Astrocyte of the hippocampus (primary cell): ENCODE measurements at regions not wholly inside any gene's neighbourhood (a gene's known extent, or its start where the extent isn't known, plus 50 kb on each side); places are given as distances from the start of the nearest gene placed in this dataset.

Experiments used
- DNase-seq: peaks from one replicate; pipeline ENCODE4 v3.0.0; 2011; ENCODE audit warnings: low read depth, low spot score

- no peak for DNase-seq
Observed at GRCh38 chr6:3643921-3644738, 107.4 kb downstream of the PXDC1 start.

DNA sequence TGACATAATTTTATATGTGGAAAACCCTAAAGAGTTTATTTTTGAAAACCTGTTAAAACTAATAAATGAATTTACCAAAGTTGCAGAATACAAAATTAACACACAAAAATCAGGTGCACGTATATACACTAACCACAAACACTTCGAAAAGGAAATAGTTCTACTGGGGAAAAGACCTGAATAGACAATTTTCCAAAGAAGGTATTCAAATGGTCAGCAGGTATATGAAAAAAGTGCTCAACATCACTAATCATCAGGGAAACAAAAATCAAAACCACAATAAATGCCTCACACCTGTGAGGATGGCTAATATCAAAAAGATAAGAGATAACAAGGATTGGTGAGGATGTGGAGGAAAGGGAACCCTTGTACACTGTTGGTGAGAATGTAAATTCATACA is 110.6 kb downstream of the PXDC1 start:
- no peak for DNase-seq

DNA sequence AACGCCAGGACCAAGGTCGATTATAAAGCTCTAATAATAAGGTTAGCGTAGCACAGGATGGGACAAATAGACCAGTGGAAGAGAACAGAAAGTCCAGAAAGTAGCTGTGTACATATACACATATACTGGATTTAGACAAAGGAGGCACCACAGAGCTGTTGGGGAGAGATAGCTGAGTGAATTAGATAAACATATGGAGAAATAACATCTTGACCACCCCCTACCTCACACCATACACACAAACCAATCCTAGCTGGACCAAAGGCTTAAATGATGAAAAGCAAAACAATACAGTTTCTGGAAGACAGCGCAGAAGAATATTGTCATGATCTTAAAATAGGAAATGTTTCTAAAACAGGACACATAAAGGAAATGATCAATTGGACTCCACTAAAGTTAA is 112.9 kb downstream of the PXDC1 start:
- DNase-seq, result no peak

DNA sequence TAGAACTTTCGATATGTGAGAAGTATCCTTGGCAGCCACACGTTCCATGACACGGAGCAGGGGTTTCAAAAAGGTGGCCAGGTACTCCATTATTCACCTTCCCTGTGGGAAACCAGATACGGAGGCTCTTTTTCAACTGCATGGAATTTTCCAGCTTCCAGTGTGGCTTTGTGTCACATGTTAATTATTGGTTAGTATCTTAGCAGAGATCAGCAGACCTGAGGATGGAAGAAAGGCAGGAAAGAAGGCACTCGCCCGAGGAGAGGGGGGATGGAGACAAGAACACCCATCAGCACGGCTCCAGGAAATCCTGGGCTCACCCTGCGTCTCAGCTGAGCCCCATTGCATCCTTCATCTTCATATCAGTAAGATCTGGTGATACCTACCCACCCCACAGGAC is 115.5 kb downstream of the PXDC1 start:
- no peak for DNase-seq

DNA sequence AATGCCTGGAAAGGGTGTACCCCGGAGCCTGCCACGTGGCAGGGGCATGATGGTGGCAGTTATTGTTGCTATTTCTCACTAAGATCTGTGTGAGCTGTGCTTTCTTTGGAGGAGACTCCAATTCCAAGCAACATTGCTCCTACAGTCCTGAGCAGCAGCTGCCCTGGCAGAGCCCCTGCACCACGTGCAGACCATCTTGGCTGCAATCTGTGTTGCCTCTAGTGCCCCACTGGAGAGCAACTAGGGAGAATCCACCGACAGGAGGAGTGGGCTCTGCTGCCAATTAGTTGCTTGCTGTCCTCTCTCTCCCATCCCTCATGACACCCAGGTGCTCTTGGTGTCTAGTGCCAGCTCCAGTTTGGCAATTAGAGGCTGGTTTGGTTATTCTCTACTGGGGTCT is 116.0 kb downstream of the PXDC1 start:
- DNase-seq, result no peak

DNA sequence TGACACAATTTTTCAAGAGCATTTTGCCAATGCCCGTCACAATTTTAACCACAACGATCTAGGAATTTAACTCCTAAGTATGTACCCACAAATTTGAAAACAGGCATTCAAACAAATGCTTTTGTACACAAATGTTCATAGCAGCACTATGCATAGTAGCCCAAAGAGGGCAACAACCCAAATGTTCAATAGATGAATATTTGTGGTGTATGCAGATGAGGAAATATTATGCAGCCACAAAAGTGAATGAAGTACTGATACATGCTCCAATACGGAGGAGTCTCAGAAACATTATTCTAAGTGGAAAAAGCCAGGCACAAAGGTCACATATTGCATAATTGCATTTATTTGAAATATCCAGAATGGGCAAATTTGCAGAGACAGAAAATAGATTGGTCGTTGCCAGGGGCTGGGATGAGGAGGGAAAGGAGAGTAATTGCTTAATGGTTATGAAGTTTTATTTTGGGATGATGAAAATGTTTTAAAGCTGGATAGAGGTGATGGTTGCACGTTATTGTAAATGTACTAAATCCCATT is 117.2 kb downstream of the PXDC1 start:
- DNase-seq, result no peak

GRCh38 chr6:3633711-3634110 is 117.8 kb downstream of the PXDC1 start:
- DNase-seq, result no peak

DNA sequence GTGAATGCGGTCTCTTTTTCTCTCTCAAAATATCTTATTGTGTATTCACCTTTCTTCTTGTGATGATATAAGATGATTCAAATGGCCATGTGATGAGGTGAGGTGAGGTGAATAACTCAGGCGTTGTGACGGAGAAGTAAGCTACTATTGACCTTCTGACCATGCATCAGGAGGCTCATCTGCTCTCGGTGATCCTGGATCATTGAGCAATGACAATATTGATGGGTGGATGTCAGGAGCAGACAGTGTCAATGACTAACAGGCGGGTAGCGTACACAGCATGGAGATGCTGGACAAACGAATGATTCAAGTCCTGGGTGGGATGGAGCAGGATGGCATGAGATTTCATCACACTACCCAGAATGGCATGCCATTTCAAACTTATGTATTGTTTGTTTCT is 119.6 kb downstream of the PXDC1 start:
- no peak for DNase-seq

DNA sequence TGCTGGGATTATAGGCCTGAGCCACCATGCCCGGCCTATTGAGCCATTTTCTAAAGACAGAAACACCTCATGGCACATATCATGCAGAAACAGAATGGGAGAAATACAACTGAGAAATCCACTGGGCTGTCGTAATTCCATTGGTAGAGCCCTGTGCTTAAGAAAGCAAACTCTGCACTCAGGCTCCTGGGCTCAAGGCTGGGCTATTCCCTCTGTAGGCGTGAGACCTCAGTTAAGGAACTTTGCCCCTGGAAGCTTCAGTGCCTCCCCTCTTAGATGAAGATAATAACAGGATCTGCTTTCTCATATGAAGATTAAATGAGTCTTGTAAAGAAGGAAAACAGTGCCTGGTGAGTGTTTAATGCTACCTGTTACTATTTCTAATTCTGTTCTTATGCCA is 120.3 kb downstream of the PXDC1 start:
- no peak for DNase-seq

- no peak for DNase-seq
Observed at GRCh38 chr6:3630258-3630835, 121.2 kb downstream of the PXDC1 start.

DNA sequence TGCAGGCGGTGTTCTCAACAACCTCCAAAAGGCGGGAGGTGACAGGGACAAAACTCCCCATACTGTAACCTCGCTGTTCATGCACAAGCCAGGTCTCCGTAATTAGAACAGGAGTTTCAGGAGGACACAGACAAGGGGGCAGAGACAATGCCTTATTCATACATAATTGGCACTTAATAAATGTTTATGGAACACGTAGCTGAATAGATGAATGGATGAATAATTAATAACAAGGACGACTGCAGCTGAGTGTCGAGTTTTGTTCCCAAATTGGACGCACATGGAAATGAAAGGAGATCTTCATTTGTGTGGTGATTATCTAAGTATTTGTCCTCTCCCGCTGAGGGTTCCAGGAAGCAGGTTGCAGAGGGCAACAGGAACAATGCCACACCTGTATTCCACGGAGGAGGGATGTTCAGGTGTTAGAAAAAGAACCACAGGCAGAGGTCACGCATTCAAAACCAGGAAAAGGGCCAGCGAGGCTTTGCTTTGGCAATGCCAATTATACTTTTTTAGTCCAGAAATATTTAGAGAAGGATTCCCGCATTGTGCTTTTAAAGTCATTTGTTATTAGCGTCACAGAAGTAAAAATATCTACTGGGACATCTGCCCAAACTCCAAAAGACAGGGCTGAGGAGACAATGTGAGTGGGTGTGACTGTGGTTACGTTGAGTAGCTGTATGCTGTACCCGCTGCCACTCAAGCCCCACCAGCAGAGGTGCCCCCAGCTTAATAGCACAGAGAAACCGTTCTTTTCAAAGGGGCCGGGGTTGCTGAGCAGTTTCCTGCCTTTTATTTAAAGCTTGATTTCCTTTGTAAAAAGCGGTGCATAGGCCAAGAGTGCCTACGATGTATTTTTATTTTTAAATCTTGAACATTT is 123.3 kb downstream of the PXDC1 start:
- peak; percentile 41 for DNase-seq

DNA sequence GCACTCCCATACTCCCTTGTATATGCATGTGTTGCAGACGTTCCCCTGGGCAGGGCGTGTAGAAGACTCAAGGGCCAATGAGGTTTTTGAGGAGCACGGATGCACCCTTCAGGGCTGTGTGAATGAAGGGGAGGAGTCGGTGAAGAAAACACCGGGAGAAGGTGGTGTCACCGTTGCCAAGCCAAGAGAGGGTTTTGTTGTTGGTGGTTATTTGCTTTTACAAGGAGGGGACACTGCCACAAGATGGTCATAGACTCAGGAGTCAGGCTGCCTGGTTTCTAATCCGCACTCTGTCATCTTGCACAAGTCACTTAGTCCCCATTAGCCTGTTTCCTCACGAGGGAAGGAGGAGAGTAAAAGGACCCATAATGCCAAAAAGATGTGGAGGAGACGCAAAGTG is 124.0 kb downstream of the PXDC1 start:
- DNase-seq, result no peak

DNA sequence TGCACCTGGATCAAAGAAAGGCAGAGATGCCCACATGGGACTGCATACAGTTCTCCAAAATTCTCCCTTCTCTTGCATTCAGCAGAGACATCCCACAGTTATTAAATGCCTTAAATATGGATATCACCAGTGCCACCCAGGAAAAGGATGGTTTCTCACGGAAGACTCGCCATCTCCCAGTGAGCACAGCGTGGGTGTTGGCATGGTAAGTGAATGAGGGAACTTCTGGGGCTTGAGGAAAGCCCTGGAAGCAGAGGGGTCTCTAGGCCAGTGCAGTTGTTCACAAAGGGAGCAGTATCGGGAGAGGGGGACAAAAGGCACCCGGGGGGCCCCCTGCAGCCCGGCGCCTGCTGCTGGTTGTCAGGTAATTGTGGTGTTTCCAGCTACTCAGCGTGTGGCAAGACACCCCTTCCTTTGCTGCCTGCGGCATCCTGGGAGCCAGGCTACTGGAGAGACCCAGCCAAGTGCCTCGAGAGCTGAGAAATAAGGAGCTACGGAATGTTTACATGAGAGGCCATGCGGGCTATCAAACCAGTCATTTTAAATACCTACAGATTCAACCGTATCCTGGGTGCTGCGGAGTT is 125.4 kb downstream of the PXDC1 start:
- DNase-seq, result no peak

DNA sequence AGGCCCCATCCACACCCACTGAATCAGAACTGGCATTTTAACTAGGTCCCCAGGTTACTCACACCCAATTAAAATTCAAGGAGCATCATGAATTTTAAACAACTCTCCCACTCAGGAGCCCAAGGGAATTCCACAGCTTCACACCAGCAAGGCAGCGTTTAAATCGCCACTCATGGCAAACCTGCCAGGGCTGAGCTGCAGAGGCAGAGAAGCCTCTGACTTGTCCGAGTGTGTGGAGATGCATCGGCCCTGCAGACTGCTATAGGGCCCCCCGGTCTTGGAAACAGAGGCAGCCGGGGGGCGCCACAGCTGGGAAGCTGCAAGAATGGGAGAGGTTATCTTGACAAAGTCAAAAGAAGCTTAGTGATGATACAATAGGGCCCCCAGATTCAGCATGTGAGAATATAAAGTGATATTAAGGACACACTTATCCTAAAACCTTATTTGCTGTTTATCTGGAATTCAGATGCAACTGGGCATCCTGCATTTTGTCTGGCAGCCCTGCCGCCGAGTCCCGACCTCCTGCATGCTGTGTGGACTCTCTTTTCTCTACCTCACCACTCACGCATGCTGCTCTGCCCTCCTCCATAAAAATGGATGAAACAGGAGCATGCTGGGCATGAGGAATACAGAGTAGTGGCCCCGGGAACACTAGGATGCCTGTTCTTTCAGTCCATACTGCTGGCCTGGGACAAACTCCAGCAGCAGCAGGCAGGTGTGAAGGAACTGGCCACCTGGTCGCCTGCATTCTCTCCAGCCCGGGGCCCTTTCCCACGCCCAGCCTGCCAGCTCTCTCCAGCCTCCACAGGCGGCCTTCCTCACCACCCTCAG is 126.1 kb downstream of the PXDC1 start:
- DNase-seq, result no peak

DNA sequence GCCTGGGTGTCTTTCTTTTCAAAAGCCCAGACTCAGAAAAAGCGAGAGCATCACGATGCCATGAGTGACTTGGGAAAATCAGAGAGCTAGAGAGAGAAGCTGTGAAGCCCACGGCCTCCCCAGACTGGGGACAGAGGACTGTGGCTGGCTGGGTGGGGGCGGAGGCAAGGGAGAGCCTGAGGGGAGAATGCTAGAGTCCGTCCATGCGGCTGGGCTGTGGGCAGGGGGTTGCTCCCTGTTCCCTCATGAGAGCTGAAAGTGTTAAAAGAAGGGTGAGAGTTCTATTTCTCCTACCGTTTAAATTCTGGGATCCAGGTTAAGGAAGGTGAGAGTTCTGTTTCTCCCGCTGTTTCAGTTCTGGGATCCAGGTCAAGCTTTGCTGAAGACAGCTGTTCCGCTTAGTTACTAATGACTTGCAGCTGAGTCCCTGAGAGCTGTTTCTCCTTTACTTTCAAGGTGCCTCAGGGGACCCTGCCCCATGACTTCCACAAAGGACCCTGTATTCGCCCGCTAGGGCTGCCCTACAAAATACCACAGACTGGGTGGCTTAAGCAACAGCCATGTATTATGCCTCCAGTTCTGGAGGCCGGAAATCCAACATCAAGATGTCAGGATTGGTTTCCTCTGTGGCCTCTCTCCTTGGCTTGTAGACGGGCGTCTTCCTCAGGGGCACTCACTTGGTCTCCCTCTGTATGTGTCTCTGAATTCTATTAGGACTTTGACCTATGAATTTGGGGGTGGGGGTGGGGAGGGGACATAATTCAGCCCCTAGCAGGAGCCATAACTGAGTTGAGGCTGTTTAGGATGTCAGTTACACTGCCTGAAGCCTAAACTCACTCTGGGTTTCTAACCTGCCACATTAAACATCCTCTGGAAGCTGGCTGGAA is 127.0 kb downstream of the PXDC1 start:
- no peak for DNase-seq

- DNase-seq, result no peak
Observed at GRCh38 chr6:3623451-3624249, 127.9 kb downstream of the PXDC1 start.

DNA sequence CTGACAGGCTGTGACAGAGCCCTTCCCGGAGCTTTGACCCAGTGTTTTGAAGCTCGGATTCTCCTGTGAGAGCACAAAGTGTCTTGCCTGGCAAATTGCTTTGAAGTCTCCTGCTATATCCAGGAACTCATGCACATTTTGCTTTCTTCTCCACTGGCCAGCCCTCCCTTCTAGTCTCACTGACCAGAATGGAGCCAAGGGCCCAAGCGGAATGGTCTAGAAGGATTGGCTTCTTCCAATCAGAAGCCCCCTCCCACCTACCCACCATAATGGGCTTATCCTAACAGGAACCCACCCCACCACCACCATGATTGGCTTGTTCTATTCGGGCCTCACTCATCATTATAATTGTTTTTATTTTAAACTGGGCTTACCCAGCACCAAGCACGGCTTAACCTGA is 130.1 kb downstream of the PXDC1 start:
- DNase-seq, result no peak

GRCh38 chr6:3620937-3621336 is 130.6 kb downstream of the PXDC1 start:
- no peak for DNase-seq

GRCh38 chr6:3620389-3620788 is 131.1 kb downstream of the PXDC1 start:
- DNase-seq, result no peak
